DND-41 (cell line): ENCODE measurements at regions not wholly inside any gene's neighbourhood (a gene's known extent, or its start where the extent isn't known, plus 50 kb on each side); places are given as distances from the start of the nearest gene placed in this dataset.

Experiments
- ATAC-seq: fragments of 200-7000 bp; cut with Tn5 transposase; 3 replicates; pipeline ENCODE4 v1.9.1; 2021; ENCODE audit warnings: low read depth; ENCODE audit not compliant: insufficient read depth
- DNase-seq: peaks from one replicate; pipeline ENCODE4 v3.0.0-alpha.2; 2020
- H2AFZ ChIP-seq: 2 replicates; pipeline ENCODE4 v1.6.0; 2012; ENCODE audit warnings: low read depth, low read length
- H3K27ac ChIP-seq: 2 replicates; pipeline ENCODE4 v1.5.1; 2012; ENCODE audit warnings: low read length, inconsistent platforms
- H3K27me3 ChIP-seq: fragments of 200-600 bp; sonication (generic); 2 replicates; pipeline ENCODE4 v1.6.0; 2012; ENCODE audit warnings: low read length, mild to moderate bottlenecking, inconsistent platforms; ENCODE audit not compliant: insufficient read depth, poor library complexity
- H3K36me3 ChIP-seq: 2 replicates; pipeline ENCODE4 v1.5.1; 2012; ENCODE audit warnings: low read length, inconsistent platforms; ENCODE audit not compliant: insufficient read depth
- H3K4me1 ChIP-seq: 2 replicates; pipeline ENCODE4 v1.5.1; 2012; ENCODE audit warnings: mild to moderate bottlenecking, low read length; ENCODE audit not compliant: insufficient read depth
- H3K4me2 ChIP-seq: 2 replicates; pipeline ENCODE4 v1.6.0; 2012; ENCODE audit warnings: mild to moderate bottlenecking, moderate library complexity, low read length, inconsistent platforms; ENCODE audit not compliant: insufficient read depth
- H3K4me3 ChIP-seq, 2 experiments: fragments of 200-600 bp in 1 of 2; shearing (Covaris generic) in 1 of 2; 2 replicates each; pipeline ENCODE4 v1.5.1; 2012 to 2016; ENCODE audit warnings: inconsistent platforms in 2 of 2, low read length in 2 of 2, mild to moderate bottlenecking in 2 of 2, low read depth in 1 of 2, moderate library complexity in 1 of 2
- H3K79me2 ChIP-seq: 2 replicates; pipeline ENCODE4 v1.6.0; 2012; ENCODE audit warnings: low read length, inconsistent platforms; ENCODE audit not compliant: insufficient read depth
- H3K9ac ChIP-seq: 2 replicates; pipeline ENCODE4 v1.6.0; 2012; ENCODE audit warnings: low read depth, mild to moderate bottlenecking, inconsistent platforms, low read length, moderate library complexity
- H3K9me3 ChIP-seq: 2 replicates; pipeline ENCODE4 v1.5.1; 2012; ENCODE audit warnings: low read length, moderate library complexity, mild to moderate bottlenecking, inconsistent platforms; ENCODE audit not compliant: insufficient read depth, severe bottlenecking
- H4K20me1 ChIP-seq: 2 replicates; pipeline ENCODE4 v1.6.0; 2012; ENCODE audit warnings: low read length; ENCODE audit not compliant: insufficient read depth
- EZH2 ChIP-seq: IDR thresholded peaks from 3 replicates; pipeline ENCODE4 v1.6.1; 2012; ENCODE audit warnings: borderline replicate concordance, low read depth, mild to moderate bottlenecking, moderate library complexity, low read length, inconsistent platforms; ENCODE audit not compliant: severe bottlenecking
- TF ChIP-seq, protein P1 (sequence below): IDR thresholded peaks from 2 replicates; pipeline ENCODE4 v1.5.1; 2012; ENCODE audit warnings: borderline replicate concordance, low read length, moderate library complexity, mild to moderate bottlenecking; ENCODE audit not compliant: poor library complexity, severe bottlenecking; ENCODE audit errors: extremely low read depth

DNA sequence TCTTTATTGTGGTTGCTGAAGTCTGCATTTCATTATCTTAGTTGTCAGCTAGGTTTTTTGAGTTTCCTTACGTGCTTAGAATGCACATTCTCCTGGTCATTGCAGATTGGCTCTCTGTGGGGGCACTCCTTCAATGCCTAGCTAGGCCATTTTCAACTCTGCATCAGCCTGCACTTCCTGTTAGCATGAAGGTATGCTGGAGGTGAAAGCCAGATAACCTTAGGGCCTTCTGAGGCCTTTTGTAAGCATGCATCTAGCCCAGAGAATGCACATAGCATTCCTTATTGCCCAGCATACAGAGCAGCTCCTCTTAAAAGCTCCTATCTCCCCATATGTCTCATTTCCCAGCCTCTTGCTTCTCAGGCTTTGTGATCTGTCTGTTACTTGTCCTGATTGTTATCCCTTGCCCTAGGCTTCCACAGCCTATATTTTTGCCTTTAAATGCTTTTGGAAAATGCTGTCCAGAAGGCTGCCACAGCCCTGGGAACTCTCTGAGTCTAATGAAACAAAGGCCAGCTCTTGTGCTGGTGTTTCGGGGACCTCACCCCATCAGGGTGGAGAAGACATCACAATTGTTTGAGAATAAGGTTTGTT lies 108.1 kb upstream of the IGFBP3 start:
- H3K36me3 ChIP-seq = no peaks in the 10 kb centered on the region
- no peak for TF ChIP-seq EZH2
- TF ChIP-seq, protein P1, sequence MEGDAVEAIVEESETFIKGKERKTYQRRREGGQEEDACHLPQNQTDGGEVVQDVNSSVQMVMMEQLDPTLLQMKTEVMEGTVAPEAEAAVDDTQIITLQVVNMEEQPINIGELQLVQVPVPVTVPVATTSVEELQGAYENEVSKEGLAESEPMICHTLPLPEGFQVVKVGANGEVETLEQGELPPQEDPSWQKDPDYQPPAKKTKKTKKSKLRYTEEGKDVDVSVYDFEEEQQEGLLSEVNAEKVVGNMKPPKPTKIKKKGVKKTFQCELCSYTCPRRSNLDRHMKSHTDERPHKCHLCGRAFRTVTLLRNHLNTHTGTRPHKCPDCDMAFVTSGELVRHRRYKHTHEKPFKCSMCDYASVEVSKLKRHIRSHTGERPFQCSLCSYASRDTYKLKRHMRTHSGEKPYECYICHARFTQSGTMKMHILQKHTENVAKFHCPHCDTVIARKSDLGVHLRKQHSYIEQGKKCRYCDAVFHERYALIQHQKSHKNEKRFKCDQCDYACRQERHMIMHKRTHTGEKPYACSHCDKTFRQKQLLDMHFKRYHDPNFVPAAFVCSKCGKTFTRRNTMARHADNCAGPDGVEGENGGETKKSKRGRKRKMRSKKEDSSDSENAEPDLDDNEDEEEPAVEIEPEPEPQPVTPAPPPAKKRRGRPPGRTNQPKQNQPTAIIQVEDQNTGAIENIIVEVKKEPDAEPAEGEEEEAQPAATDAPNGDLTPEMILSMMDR = no peak
- no peaks in the 10 kb centered on the region for H3K79me2 ChIP-seq
- H2AFZ ChIP-seq = no peak overlapping the region
- H3K9ac ChIP-seq = no peak overlapping the region
- no peak overlapping the region for H3K27ac ChIP-seq
- H3K4me1 ChIP-seq = no peaks in the 10 kb centered on the region
- H3K4me2 ChIP-seq = no peak overlapping the region
- H3K4me3 ChIP-seq = no peak overlapping the region
- H4K20me1 ChIP-seq = no peaks in the 10 kb centered on the region
- ATAC-seq = no peak
- no peak for DNase-seq
- no peaks in the 10 kb centered on the region for H3K9me3 ChIP-seq
- H3K27me3 ChIP-seq = no peaks in the 10 kb centered on the region

DNA sequence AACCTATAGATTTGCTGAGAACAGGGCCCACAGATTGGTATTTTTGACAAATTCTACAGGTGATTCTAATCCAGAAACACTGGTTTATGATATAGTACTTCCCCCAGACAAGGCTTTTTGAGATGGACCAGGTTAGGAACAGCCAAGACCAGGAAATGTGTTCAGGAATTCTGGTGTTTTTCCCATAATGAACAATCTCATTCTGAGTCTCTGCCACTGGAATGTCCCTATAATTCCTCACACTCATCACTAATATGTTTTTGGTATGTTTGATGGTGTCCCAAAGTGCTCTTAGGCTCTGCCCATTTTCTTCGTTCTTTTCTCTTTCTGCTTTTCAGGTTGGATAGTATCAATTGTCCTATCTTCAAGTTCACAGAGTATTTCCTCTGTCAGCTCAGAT lies 107.2 kb upstream of the IGFBP3 start:
- Histone ChIP-seq H3K4me1 (no peaks in the 10 kb centered on the region), H3K79me2 (no peaks in the 10 kb centered on the region), H3K27ac (no peak overlapping the region), H3K4me2 (no peak overlapping the region), H4K20me1 (no peaks in the 10 kb centered on the region), H3K27me3 (no peaks in the 10 kb centered on the region), H3K9ac (no peak overlapping the region), H2AFZ (no peak overlapping the region), H3K36me3 (no peaks in the 10 kb centered on the region), H3K4me3 (no peak overlapping the region), H3K9me3 (no peaks in the 10 kb centered on the region)
- ATAC-seq = no peak
- TF ChIP-seq, protein P1 = no peak
- no peak for TF ChIP-seq EZH2
- no peak for DNase-seq

DNA sequence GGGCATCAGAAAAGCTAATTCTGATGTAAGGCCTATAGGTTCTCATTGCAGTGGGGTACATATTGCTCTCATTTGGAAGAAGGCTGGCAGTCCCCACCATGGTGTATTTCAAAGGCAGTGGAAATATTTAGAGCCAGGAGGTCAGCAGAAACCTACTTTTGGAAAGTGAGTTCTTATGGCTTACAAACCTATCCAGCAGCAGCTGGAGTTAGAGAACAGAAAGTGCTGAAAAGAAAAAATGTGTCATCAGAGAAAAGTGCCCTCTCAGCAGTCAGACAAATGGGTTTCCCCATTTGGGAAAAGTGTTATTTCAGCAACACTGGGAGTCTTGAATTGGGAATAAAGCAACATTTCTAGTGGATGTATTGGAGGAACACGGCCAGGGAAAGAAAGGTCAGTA lies 105.7 kb upstream of the IGFBP3 start:
- H4K20me1 ChIP-seq = no peaks in the 10 kb centered on the region
- H3K36me3 ChIP-seq = no peaks in the 10 kb centered on the region
- H3K27me3 ChIP-seq = no peaks in the 10 kb centered on the region
- H3K9ac ChIP-seq = no peak overlapping the region
- no peak overlapping the region for H2AFZ ChIP-seq
- no peak for DNase-seq
- no peaks in the 10 kb centered on the region for H3K9me3 ChIP-seq
- TF ChIP-seq, protein P1 = no peak
- no peak for TF ChIP-seq EZH2
- no peak for ATAC-seq
- no peaks in the 10 kb centered on the region for H3K79me2 ChIP-seq
- H3K4me1 ChIP-seq = no peaks in the 10 kb centered on the region
- no peak overlapping the region for H3K4me2 ChIP-seq
- H3K27ac ChIP-seq = no peak overlapping the region
- no peak overlapping the region for H3K4me3 ChIP-seq

DNA sequence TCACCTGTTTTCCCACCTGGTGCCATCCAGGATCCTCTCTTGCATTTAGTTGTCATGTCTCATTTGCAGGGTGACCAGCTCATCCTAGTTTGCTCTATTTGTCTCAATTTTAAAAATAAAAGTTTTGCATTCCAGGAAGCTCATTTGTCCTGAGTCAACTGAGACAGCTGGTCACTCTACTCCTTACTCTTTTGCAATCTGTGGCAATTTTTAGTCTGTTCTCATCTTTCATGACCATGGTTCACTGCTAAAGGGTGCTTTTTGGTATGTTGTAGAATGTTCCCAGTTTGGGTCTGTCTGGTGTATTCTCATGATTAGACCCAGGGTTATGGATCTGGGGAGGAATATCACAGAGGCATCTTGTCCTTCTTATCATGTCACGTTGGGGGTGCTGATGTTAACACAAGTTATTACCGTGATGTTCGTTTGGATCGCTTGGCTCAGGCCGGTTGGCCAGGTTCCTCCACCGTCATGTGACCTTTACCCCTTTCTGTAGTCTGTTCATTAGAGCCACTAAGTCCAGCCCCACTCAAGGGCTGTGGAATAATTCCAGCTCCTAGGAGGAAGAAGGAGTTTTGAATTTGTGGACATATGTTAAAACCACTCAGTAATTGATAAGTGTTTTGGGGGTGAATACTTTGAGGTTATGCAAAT lies 103.3 kb upstream of the IGFBP3 start:
- Histone ChIP-seq H3K4me2 (no peak overlapping the region), H3K4me1 (no peaks in the 10 kb centered on the region), H3K9ac (no peak overlapping the region), H3K9me3 (no peaks in the 10 kb centered on the region), H2AFZ (no peak overlapping the region), H3K79me2 (no peaks in the 10 kb centered on the region), H3K36me3 (no peaks in the 10 kb centered on the region), H4K20me1 (no peaks in the 10 kb centered on the region), H3K27me3 (no peaks in the 10 kb centered on the region), H3K4me3 (no peak overlapping the region), H3K27ac (no peak overlapping the region)
- DNase-seq (no peak), ATAC-seq (no peak)
- TF ChIP-seq, protein P1 = no peak
- no peak for TF ChIP-seq EZH2
